Hepatic stellate cell (primary cell): ENCODE measurements at regions not wholly inside any gene's neighbourhood (a gene's known extent, or its start where the extent isn't known, plus 50 kb on each side); places are given as distances from the start of the nearest gene placed in this dataset.

Experiments
- DNase-seq: peaks from one replicate; pipeline ENCODE4 v3.0.0; 2011; ENCODE audit warnings: low spot score

DNA sequence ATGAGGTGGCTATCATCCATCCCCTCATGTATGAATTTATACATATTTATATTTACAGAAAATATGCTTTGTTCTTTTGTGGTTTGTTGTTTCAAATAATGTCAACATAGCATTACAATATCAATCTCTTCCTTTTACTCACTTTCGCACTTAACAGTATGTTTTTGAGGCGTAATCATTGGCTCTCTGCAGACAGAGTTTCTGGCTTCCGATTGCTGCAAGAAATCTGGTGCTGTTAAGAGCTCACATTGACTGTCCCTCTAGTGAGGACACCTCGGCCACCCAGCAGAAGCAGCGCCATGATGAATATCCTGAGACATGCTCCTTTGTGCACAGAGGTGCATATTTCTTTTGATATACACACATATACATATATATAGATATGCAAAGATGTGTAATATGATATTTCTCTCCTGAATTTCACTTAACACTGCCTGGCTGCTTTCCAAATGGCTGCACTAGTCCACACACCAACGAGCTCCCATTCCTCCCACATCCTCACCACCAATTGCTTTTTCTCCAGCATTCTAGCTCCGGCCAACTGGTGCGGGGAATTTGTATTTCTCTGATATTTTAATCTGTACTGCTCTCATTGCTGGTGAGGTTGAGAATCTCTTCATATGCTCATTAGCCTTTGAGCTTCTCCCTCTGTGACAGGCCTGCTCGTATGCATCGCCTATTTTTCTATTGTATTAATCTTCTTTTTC is 248.4 kb downstream of the SIPA1L2 start:
- no peak for DNase-seq

DNA sequence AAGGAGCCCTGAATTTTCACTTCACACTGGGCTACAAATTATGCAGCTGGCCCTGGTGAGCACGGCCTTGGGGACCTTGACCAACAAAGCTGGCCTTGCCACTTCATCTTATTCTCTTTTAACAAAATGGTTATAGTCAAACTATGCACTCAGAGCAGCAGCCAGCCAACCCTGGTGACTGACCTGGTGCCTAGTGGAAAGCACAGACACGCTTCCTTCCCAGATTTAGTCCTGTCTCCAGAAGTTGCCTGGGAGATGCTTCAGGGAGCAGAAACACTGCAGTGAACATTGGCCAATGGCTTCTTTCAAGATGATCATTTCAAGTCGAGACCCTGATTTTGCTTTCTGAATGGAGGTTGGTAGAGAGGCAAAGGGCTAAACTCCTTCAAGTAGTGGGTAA is 249.3 kb downstream of the SIPA1L2 start:
- DNase-seq: no peak

DNA sequence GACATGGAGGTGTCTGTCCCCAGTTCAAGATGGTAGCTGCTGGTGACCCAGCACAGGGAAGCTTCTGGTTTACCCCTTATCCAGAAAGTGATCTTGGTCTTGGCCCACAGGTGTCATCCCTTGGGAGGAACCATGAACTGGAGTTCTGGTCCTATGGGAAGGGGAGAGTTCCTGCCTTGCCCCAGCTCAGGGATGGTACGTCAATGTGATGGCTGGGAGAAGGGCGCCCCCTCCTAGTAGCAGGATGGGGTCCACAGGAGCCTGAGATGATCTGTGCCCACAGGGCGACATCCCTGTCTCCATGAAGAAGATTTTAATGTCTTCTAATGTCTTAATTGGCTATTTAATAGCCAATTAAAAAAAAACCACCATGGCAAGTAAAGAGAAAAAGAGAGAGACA is 249.8 kb downstream of the SIPA1L2 start:
- DNase-seq: no peak

DNA sequence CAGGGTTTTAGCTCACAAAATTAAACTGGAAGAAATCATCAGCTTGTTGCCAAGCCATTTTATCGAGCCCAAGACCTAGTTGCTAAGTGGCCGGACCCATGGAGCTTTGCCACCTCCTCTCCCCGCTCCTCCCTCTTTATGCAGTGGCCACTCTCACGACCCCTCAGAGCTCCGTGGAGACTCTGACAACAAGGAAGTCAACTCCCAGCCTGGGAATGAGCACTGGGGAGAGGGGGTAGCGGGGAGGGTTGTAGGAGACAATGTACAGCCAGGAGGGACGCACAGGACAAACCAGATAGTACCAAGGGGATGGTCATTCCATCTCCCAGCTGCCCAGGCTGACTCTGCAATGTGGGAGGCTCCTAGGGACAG is 250.9 kb downstream of the SIPA1L2 start:
- DNase-seq: no peak

DNA sequence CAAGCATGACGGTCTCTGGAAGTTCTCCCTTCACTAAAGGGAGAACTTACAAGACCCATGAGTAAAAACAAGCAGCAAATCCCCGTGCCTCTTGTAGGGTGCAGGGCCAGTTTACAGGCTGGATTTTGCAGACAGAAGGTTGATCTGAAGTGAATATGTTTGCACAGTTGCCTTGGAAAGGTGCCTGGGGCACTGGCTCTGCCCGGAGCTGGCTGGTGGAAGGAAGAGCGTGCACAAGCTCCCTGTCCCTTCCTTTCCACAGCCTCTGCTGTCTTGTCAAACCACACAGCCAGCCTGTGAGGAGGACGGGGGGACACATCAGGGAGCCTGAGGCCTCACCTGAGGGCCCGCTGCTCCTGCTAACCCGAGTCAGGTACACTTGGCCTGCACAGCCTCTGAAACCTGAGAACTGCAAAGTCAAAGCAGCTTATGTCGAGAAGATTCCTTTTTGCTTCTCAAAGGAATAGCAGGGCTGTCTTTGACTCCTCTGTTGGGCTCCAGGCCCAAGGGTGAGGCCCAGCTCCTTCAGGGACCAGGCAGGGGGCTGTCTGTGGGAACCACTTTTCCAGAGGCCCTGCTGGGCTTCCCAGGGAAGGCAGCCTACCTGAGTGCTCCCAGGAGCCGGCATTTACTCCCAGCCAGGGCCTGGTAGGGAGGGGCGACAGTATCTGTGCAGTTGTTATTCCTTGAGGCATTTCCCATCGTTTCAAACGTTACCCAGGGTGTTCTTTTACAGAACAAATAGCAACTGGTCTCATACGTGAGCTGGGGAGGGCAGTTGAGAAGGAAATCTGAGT is 251.5 kb downstream of the SIPA1L2 start:
- DNase-seq: no peak

DNA sequence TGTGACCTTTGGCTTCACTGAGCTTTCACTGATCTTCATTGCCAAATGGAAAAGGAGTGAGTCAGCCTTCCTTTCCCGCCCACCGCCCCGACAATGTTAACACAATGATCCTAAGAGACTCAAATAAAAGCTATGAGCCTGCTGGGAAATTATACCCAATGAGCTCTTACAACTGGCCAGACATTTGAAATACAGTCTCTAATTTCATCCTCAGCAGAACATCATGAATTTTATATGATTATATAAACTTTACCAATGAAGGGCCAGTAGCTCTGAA is 252.5 kb downstream of the SIPA1L2 start:
- no peak for DNase-seq

DNA sequence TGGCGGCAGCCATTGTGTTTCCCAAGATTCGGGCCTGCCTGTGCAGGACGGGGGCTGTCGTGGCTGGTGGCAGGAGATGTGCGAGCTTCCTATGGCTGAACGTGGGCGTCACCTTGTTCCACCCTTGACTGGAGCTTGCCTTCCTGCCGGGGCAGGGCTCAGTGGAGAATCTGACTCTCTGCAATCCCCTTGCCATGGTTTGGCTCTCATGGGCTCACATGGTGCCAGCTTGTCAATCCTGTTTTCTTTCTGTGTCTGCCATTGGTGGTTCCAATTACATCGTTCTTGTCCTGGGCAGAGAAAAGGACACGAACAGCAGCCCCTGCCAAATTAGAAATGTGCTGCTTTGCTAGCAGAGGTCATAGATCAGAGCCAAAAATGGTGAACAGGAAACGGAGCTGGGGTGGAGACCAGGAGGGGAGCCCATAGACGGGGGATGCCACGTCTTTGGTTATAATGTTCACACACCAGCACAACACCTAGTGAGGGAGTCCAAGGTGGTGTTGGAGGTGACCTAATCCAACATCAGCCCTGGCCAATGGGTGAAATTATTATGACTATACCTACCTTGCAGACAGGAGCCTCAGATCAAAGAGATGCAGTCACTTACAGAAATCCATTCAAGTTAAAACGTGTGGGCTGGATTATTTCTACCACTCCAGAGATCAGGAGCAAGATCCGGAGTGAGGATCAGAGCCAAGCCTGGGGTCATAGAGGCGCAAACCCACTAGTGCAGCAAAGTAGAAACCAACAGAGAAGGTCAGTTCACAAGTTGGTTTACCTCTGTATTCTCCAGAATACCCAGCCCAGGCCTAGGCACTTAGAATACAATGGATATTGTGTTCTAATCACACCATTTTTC is 253.1 kb downstream of the SIPA1L2 start:
- no peak for DNase-seq

DNA sequence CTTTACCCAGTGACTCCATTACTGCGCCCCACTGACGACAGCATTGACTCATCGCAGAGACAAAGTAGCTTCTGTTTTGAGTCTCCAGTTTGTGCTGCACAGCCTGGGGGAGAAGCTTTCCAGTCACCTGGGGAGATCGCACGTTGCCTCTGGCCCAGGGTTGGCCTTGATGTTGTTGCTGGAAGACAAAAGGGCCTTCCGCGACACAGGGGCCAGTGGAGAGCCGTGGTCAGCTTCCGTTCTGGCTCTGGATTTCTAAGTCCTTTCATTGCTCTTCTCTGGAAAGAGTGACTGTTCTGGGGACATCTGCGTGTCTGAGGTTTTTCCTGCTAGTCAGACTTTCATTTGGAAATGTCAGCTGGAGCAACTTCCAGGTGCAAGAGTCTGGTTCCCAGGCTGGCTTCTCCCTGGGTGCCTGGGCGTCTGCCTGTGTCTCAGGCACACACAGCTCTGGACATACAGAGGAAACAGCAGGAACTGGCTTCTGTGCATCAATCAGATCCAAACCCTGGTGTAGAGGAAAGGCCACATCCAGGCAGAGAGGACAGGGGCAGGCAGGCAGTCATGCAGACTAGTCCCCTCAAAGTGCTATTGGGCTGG is 257.0 kb downstream of the SIPA1L2 start:
- no peak for DNase-seq

DNA sequence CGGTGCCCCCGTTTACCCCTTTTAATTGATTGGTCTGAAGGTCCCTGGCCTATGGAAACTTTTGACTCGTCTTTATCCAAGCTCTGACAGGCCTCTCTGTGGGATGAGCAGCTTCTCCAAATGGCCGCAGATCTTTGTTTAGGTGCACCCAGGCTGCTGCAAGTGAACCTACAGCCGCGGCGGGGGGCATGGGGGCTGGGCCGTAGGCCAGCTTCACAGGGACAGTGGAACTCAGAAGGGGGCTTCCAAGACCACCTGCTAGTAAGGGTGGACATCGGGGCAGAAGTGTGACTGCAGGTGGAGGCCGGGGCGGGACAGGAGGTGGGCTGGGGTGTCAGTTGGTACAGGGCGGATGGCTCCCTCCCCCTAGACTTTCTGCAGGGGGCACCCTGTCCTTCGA is 257.5 kb downstream of the SIPA1L2 start:
- no peak for DNase-seq

DNA sequence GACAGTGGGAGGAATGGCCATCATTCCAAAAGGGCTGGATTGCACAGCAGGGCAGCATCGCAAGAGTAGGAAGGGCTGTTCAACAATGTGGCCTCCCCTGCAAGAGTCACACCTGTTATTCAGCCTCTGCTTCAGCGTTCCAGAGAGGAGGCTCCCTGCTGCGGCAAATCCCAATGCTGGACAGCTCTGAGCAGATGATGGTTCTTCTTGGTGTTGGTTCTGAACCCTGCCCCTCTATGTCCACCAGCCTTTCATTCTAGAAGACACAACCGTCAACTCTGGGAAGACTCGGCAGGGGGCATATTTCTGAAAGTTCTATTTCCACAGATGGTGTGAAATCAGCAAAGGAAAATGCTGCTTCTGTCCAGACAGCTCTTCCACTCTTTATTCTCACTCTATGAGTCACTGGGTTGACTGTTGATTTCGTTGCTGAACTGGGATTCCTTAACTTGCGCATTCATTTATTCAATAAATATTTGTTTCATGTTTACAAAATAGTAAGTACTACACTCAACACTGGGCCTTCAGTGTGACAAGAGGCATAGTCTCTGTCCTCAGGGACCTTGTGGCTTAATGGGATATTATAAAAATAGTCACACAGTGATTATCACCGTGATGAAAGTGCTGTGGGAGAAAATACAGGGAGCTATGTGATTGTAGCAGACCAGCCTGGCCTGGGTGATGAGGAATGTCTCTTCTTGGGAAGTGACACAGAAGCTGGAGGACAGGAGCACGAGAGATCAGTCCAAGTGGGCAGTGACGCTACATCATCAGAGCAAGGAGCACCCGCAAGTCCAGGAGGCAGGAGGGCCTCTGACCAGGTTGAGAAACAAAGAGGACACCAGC is 260.3 kb downstream of the SIPA1L2 start:
- DNase-seq: no peak

DNA sequence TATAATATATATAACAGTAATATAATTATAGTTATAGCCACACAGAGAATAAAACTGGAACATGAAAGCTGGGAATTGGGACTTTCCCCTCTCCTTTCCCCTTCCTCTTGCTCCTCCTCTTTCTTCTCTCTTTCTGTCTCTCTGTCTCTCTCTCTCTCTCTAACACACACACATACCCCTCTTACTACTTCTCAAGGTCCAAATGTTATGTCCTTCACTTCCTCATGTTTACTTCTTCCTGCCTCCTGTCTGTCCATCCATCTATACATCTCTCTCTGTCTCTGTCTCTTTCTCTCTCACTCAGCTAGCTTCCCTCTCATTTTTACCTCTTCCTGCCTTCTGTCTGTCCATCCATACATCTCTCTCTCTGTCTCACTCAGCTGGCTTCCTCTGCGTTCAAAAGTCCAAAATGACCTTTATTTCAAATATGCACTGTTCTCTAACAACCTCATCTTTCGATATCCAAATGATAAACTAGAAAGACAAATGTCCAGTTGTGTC is 261.1 kb downstream of the SIPA1L2 start:
- no peak for DNase-seq

DNA sequence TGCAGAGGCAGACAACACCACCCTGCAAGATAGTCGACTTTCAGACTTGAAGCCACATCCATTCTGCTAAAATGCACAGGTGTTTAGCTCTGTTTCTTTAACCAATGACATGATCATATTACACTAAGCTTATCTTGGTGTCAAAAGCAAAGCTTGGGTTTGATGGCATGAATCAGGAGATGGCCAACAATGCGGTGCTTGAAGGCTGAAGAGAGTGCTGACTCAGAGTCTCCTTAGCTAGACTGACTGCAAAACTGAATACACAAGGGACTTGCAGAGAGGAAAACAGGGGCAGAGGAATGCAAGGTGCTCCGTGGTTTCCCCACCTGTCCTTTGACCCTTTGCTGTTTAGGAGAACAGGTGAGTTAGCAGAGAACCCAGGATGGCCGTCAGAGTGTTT is 262.6 kb downstream of the SIPA1L2 start:
- no peak for DNase-seq

DNA sequence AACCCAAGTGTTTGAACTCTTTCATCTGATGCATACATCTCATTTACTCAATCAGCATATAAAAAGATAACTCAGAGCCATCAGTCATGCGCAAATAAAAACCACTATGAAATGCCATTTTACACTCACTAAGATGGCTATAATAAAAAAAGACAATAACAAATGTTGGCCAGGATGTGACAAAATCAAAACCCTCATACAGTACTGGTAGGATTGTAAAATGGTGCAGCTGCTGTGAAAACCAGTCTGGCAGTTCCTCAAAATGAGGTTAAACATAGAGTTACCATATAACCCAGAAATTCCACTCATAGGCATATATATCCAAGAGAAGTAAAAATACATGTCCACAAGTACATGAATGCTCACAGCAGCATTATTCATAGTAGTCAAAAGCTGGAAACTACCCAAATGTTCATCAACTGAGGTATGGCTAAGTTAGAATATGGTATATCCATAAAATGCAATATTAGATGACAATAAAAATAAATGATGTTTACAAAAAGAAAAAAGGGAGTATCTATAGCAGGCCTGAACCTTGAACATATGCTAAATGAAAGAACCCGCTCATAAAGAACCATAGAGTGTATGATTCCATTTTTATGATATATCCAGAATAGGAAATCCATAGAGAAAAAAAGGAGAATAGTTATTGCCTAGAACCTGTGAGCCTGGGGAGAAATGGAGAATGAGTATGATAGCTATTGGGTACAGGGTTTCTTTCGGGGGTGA is 265.1 kb downstream of the SIPA1L2 start:
- DNase-seq: no peak

DNA sequence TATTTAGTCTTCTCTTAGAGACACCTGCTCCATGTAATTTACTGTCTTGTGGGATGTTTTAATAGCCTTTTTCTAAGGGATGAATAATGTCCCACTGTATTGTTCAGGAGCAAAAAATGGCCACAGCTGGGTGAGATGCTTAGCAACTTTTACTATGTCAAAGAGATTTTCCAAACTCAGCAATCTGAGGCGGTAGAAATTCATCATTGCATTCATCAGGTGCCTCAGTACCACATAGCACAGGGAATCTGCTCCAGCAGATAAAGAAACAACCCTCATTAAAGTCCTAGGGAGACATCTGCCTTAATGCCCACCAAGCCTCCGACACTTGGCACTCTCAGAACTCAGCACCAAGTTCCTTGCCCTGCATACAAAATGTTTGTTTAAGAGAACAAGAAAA is 266.9 kb downstream of the SIPA1L2 start:
- DNase-seq: no peak

DNA sequence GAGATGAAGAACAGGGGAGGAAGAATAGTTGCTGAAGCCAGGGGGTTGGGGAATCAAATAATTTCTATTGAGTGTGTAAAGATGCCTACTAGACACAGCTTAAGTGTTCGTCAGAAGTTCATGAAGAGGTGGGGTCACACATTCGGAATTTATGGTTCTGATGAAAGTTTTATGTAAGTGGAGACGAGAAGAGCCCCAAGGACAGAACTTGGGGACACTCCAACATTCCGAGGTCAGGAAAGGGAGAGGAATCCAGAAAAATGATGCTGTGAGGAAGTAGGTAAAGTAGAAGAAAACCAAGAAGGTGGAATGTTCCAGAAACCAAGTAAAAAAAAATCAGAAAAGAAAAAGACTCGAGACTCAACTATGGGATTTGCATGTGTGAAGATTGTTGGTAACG is 272.5 kb downstream of the SIPA1L2 start:
- DNase-seq: no peak

DNA sequence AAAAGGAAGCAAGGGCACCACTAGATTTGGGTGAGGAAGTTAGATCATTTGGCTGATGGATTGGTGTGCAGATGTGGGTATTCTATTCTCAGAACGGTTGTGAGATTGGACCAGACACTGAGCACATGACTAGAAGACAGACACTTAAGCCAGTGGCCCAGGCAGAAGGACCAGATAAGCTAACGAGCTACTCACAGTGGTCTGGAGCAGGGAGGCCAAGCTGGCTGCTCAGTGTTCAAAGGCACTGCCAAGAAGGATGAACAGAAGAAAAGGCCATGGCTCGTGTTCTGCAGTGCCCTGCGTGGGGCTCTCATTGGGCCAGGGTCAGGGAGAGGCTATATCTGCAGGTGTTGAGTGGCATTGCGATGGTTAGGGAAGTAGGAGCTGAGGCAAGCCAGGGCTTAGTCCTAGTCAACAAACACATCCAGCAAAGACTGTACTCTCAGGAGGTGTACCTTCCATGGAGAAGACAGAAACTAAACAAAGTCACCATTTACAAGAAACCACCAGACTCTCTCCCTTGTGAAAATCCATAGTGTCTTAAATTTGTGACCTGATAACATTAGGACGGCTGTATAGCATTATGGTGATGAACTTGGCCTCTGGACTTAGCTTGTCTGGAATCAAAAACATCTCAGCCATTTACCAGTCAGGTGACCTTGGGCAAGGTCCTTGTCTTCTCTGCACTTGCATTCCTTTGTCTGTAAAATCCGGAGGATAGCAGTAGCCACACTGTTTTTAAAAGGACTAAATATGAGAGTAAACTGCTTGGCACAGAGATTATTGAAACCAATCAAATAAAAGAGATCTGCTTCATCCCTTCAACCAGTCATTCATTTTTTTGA is 274.5 kb downstream of the SIPA1L2 start:
- no peak for DNase-seq

DNA sequence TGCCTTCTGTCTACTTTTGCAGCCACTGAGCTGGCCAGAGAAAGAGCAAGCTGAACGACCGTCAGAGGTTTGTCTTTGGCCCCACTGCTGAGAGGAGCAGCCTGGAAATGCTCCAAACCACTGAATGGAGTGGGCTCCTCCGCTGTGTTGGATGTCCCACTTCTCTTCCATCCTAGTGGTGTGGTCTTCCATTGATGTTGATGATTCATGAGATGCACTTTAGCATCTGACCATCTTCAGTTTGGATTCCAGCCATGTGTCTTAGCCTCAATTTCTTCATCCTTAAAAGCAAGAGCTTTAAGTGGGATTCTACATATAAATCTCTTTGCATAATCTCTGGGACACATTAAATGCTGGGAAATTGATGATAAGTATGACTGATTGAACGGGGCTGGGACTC is 276.9 kb downstream of the SIPA1L2 start:
- DNase-seq: no peak

DNA sequence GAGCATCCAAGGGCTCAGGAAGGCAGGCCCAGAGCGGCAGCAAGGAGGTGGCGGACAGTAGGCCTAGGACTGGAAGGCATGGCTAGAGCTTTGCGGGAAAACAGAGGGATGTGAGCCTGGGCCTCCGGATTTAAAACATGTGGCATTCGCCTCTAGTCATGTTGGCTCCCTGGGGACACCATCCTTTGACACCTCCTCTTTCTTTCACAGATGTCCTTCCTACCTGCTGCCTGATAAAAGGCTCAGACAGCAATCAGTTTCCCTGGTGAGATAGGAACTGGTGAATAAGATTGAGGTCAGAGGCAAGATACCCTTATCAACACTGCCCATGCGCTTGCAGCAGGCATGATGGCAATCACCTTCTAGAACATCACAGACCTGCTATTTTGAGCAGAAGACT is 277.6 kb downstream of the SIPA1L2 start:
- DNase-seq: no peak

DNA sequence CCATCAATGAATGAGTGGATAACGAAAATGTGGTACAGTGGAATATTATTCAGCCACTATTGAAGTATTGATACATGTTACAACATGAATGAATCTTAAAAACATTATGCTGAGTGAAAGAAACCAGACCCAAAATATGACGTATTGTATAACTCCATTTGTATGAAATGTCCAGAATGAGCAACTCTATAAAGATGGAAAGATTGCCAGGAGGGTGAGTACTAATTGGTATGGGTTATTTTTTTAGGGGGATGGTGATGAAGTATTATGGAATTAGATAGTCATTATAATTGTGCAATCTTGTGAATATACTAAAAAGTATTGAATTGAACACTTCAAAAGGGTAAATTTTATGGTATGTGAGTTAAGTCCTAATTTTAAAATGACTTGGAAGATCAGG is 278.6 kb downstream of the SIPA1L2 start:
- DNase-seq: no peak

DNA sequence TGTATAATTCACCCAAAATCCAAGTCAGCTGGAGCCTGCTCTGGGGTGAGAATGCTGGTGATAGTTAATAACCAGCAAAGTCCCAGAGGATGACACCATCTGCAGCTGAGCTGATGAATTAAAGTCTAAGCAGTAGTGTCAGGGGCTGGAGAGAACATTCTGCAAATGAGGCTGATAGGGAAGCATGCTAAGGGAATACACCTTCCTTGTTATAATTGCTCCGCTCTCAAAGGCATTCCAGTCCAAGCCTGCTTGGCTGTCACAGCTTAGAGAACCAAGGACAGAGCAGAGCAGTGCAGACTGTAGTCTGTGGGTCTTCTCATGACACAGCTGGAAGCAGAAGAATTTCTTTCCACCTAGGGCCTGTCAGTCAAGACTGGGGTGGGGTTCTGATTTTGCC is 283.1 kb downstream of the SIPA1L2 start:
- no peak for DNase-seq
